Posterior cingulate gyrus (tissue), 11 donors: ENCODE measurements at regions not wholly inside any gene's neighbourhood (a gene's known extent, or its start where the extent isn't known, plus 50 kb on each side); places are given as distances from the start of the nearest gene placed in this dataset.
"Not testable (repeated sequence)": the region's sequence is repeated elsewhere in the genome, so short reads cannot be mapped to it uniquely, and the experiment has no call there.

Experiments
- DNase-seq, 10 donors: peaks; one replicate each; pipeline versions ENCODE4 v3.0.0 to v3.0.0-alpha.2; 2020 to 2021; ENCODE audit warnings: mixed read lengths in 3 of 10
- intact Hi-C: fragments of 100-400 bp; cut with DNase I; formaldehyde crosslinking; loops from one replicate; pipeline ENCODE4 v1.15.1; 2023

GRCh38 chr3:26963361-26963743, 340.8 kb downstream of the LRRC3B start:
- intact Hi-C loops = no loop called here
- DNase-seq = no peak

DNA sequence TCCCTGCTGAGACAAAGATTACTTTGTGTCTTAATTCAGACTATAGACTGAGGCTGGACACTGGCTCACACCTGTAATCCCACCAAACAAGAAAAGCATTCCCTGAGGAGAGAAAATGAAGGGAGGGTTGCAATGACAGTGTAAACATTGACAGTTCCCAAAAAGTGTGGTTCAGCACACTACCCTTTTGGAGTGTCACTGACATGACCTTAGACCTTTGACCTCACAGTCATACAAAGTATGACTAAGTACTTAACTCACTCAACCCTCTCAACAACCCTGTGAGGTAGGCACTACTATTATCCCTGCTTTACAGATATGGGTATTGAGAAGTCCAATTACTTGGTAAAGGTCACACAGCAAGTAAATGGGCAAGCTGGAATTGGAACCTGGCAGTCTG, 341.7 kb downstream of the LRRC3B start:
- intact Hi-C loops = no loop called here
- no peak for DNase-seq

GRCh38 chr3:26964836-26965235, 342.3 kb downstream of the LRRC3B start:
- intact Hi-C loops = no loop called here
- DNase-seq = no peak

DNA sequence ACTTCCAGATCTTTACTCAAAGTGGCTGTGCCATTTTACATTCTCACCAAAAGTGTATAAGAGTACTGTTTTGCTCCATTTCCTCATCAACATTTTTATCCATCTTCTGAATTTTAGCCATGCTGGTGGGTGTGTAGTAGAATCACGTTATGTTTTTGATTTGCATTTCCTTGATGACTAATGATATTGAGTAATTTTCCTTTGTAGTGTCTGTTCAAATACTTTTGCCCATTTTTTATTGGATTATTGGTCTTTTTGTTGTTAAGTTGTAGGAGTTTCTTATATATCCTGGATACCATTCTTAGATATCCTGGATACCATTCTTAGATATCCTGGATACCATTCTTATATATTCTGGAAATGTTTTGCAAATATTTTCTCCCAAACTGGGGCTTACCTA, 344.9 kb downstream of the LRRC3B start:
- no peak for DNase-seq

DNA sequence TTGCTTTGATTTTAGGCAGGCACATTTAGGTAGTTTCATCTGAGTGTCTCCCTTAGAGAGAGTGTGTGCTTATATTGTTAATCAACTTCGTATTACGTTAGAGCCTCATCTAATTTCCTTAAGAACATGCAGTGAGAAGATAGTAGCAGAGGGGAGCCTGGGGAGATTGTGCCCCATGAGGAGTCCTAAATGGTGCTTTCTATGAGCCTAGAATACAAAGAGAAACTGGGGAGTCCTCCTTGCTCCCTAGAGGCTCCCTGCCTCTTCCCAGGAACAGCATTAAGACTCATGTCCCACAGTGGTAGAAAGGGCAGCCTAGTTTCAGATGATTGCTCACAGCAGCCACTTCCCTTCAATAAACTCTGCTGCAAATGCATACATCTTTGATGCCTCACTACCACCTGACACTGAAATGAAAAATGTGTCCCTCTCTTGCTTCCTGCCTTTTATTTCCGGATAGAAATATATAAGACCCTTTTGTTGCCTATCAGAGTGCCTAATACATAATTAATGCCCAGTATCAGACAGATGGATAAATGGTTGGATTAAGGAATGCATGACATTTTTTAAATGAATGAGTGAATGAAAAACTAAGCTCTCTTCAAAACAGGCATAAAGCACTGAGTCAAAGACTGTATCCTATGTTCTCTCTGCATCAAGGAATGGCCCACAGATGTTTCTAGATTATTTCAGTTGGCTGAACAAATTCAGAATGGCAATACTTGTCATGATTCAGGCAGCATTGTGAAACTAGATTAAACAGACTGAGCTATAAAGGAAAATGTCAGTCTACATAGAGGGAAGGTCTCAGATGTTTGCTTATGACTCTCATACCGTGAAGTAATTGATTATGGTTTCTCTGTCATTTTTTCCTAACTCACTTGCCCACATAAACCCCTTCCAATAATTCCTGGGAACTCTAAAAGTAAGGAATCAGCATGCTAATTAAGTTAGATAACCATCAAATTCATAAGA, 362.1 kb downstream of the LRRC3B start:
- DNase-seq = no peak
- intact Hi-C loops = no loop called here

More for the DNA sequence above, 344.9 kb downstream of the LRRC3B start:
- intact Hi-C loops = no loop called here

GRCh38 chr3:26989037-26989436, 366.5 kb downstream of the LRRC3B start:
- intact Hi-C loops = no loop called here
- no peak for DNase-seq

DNA sequence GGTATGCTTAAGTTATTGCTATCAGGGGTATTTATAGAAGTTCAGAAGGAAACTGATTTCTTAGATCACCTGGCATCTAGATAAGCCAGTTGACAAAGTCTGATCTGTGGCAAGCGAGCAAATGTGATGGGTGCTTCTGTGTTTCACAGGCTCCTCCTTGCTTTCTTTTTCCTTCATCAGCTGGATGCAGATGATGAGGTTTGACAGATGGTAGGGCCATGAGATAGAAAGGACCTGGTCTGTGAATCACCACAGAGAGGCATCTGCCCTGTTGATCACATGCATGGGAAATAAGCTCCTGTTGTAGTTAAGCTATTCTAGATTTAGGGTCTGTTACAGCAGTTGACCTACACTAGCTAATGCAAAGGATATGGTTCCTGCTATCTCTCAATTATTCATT, 372.0 kb downstream of the NEK10 start:
- intact Hi-C loops = no loop called here
- no peak for DNase-seq

GRCh38 chr3:27010834-27011233, 358.3 kb downstream of the NEK10 start:
- intact Hi-C loops = no loop called here
- no peak for DNase-seq

DNA sequence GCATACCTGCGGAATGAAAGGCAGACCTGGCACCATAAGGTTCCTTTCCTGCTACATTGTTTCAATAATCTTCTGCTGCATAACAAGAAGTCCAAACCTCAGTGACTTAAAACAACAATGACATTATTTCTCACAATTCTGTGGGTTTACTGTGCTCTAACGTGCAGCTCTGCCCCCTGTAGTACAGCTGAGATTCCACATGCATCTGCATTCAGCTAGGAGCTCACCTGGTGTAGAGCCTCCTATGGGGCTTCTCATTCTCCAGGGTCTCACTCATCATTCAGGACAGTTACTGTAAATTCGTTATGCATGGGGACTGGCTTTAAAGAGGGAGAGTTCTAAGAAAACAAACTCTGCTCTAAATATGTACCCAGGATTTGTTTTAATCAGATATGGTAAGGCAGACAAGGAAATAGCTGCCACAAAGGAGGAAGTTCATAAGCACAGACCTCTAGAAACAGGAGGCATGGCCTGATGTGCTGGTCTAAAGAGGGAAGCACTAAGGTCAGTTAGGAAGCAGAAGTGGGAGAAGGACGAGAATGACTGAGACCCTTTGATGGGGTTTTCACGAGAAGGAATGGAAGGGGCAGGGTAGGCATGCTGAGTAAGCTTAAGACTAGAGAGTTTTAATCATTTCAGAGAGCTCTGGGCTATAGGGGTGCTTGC, 347.0 kb downstream of the NEK10 start:
- intact Hi-C loops = no loop called here

GRCh38 chr3:27024493-27024892, 344.7 kb downstream of the NEK10 start:
- intact Hi-C loops = no loop called here
- DNase-seq = no peak

More for the DNA sequence above, 347.0 kb downstream of the NEK10 start:
- DNase-seq = no peak

DNA sequence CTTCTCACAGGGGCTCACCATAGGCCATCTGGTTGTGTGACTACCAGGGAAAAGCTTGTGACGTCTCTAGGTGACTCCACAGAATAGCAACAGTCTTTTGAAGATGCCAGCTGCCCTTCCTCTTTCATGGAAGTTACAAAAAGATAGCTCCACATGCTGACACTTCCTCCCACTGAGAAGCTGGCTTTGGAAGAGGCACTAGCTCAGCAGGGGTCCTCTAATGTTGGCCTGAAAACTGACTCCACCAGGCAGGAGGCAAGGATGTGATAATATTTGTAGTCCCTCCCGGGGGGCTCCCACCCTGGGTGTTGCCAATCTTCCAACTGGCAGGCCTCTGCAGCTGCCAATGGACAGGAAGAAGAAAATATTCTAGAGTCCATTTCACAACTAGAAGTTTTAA, 343.5 kb downstream of the NEK10 start:
- DNase-seq = no peak
- intact Hi-C loops = no loop called here

- no peak for DNase-seq
- intact Hi-C loops = no loop called here
These were observed 337.7 kb downstream of the NEK10 start for GRCh38 chr3:27031476-27031875.

DNA sequence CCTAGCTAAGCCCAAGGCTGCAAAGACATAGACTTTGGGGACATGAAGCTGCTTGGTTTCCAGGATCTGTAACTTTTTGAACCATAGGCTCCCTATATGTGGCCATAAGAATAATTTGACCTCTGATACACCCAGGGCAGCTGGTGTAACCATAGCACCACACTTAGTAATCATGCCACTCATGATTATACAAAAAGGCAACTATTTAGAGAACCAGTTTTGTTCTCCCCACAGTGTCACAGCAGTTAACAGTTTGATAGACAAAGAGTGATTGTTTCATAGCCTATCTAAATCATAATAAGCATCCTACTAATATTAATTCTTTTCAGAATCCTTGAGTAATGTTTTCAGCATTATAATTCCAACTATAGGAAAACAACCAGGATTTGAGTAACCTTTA, 334.9 kb downstream of the NEK10 start:
- no peak for DNase-seq
- intact Hi-C loops = no loop called here

DNA sequence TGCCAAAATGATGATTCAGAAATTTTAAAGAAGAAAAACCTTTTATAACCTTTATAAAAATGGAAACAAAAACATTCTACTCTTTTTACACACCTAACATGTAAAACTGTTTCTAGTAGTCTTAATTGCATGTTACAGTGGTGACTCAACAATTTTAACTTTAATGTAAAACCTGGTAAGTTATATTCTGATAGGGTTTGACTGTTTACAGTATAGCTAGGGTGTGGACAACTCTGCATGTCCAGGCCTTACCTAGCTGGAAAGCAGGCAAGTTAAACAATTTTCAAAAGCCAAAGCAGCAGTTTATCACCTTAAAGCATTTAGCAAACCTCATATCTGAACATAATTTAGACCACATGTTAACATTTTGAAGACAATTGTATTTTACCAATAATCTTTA, 328.5 kb downstream of the NEK10 start:
- intact Hi-C loops = no loop called here
- no peak for DNase-seq

GRCh38 chr3:27042541-27042940, 326.6 kb downstream of the NEK10 start:
- DNase-seq, intact Hi-C loops: not testable (repeated sequence)

GRCh38 chr3:27043328-27043955, 325.7 kb downstream of the NEK10 start:
- no peak for DNase-seq
- intact Hi-C loops = no loop called here

- intact Hi-C loops = no loop called here
- no peak for DNase-seq
These were observed 324.2 kb downstream of the NEK10 start for GRCh38 chr3:27044931-27045481.

- no peak for DNase-seq
- intact Hi-C loops = no loop called here
These were observed 322.8 kb downstream of the NEK10 start for GRCh38 chr3:27046351-27046750.

GRCh38 chr3:27049792-27050191, 319.4 kb downstream of the NEK10 start:
- DNase-seq = no peak
- intact Hi-C loops = no loop called here

DNA sequence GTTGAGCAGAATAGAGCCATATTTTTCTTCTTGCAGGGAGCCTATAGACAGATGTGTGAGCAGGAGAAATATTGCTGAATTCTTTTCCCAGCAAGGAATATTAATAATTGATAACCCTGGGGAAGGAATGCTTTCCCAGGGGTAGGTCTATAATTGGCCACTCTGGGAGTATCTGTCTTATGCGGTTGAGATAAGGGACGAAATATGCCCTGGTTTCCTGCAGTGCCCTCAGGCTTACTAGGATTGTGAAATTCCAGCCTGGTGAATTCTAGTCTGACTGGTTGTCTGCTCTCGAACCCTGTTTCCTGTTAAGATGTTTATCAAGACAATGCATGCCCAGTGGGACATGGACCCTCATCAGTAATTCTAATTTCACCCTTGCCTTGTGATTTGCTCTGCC, 317.7 kb downstream of the NEK10 start:
- intact Hi-C loops, DNase-seq: not testable (repeated sequence)

GRCh38 chr3:27056326-27056725, 312.9 kb downstream of the NEK10 start:
- intact Hi-C loops = no loop called here
- no peak for DNase-seq
